H1 (cell line): ENCODE measurements at regions not wholly inside any gene's neighbourhood (a gene's known extent, or its start where the extent isn't known, plus 50 kb on each side); places are given as distances from the start of the nearest gene placed in this dataset.

Experiments used
- CTCF ChIA-PET: fragments of 300-600 bp; sonication (Branson Sonifier 250); formaldehyde crosslinking; loops from one replicate; lab custom pipeline; 2021; ENCODE audit not compliant: partially characterized antibody; lab: Charles Lee
- POLR2A ChIA-PET: fragments of 300-600 bp; sonication (Branson Sonifier 250); formaldehyde crosslinking; loops from one replicate; lab custom pipeline; 2021; ENCODE audit warnings: inconsistent platforms; ENCODE audit not compliant: partially characterized antibody; lab: Charles Lee
- DNase-seq, 2 experiments: peaks; one replicate each; pipeline versions ENCODE4 v3.0.0 to v3.0.0-alpha.2; 2010 to 2022; ENCODE audit warnings: low spot score in 2 of 2, low read depth in 1 of 2, mixed read lengths in 1 of 2
- FAIRE-seq: peaks from 2 replicates; lab custom pipeline; 2011; peaks lifted over from hg19 to GRCh38; lab: Jason Lieb, UNC
- H2AFZ ChIP-seq: 2 replicates; pipeline ENCODE4 v1.8.1; 2012; ENCODE audit warnings: low read length, inconsistent platforms
- H2AK5ac ChIP-seq: 2 replicates; pipeline ENCODE4 v1.6.1; 2013; ENCODE audit warnings: low read depth, low read length
- H2BK120ac ChIP-seq: replicated peaks from 2 replicates; pipeline ENCODE3; 2013; ENCODE audit warnings: low read depth, low read length, inconsistent platforms
- H2BK12ac ChIP-seq: 2 replicates; pipeline ENCODE4 v1.6.1; 2013; ENCODE audit warnings: low read depth, low read length
- H2BK15ac ChIP-seq: 2 replicates; pipeline ENCODE4 v1.6.1; 2013; ENCODE audit warnings: low read length
- H2BK20ac ChIP-seq: 2 replicates; pipeline ENCODE4 v1.6.1; 2013; ENCODE audit warnings: low read length
- H2BK5ac ChIP-seq: 2 replicates; pipeline ENCODE4 v1.6.1; 2013; ENCODE audit warnings: low read depth, low read length
- H3K14ac ChIP-seq: 2 replicates; pipeline ENCODE4 v1.6.1; 2013; ENCODE audit warnings: inconsistent platforms; ENCODE audit not compliant: insufficient read length
- H3K18ac ChIP-seq: 2 replicates; pipeline ENCODE4 v1.6.1; 2013; ENCODE audit warnings: low read length; ENCODE audit errors: extremely low read depth
- H3K23ac ChIP-seq: 2 replicates; pipeline ENCODE4 v1.6.1; 2013; ENCODE audit warnings: inconsistent platforms; ENCODE audit not compliant: insufficient read length
- H3K23me2 ChIP-seq: 2 replicates; pipeline ENCODE4 v1.6.1; 2013; ENCODE audit warnings: low read depth, low read length
- H3K27ac ChIP-seq: 2 replicates; pipeline ENCODE4 v1.6.1; 2011; ENCODE audit warnings: low read depth, low read length, inconsistent platforms
- H3K27me3 ChIP-seq, 4 experiments: replicated peaks in 1 of 4; 1 replicate in 1 of 4; 2 replicates in 3 of 4; pipeline versions ENCODE4 v1.6.1 to v1.8.1; 2011 to 2013; ENCODE audit warnings: low read length in 3 of 4, mild to moderate bottlenecking in 3 of 4, inconsistent platforms in 2 of 4, mixed read lengths in 2 of 4, moderate library complexity in 1 of 4; ENCODE audit not compliant: control insufficient read depth in 3 of 4, insufficient read depth in 3 of 4; ENCODE audit errors: extremely low read depth in 1 of 4
- H3K36me3 ChIP-seq, 4 experiments: 2 replicates each; pipeline versions ENCODE4 v1.6.1 to v1.8.1; 2011 to 2013; ENCODE audit warnings: mild to moderate bottlenecking in 4 of 4, low read length in 3 of 4, moderate library complexity in 2 of 4, control low read depth in 1 of 4, inconsistent platforms in 1 of 4; ENCODE audit not compliant: insufficient read depth in 4 of 4, control insufficient read depth in 2 of 4
- H3K4ac ChIP-seq: replicated peaks from 2 replicates; pipeline ENCODE3; 2013; ENCODE audit warnings: low read length, low read depth, mixed read lengths, inconsistent platforms; ENCODE audit not compliant: insufficient read length
- H3K4me1 ChIP-seq, 4 experiments: replicated peaks in 1 of 4; 1 replicate in 1 of 4; 2 replicates in 3 of 4; pipeline versions ENCODE4 v1.6.1 to v1.8.1; 2011 to 2013; ENCODE audit warnings: low read length in 3 of 4, inconsistent platforms in 2 of 4, mixed read lengths in 1 of 4; ENCODE audit not compliant: insufficient read depth in 4 of 4, control insufficient read depth in 3 of 4
- H3K4me2 ChIP-seq, 2 experiments: 2 replicates each; pipeline versions ENCODE4 v1.6.1 to v1.8.1; 2011 to 2013; ENCODE audit warnings: low read depth in 2 of 2, low read length in 2 of 2, control low read depth in 1 of 2, inconsistent platforms in 1 of 2, mild to moderate bottlenecking in 1 of 2; ENCODE audit not compliant: insufficient read depth in 1 of 2
- H3K4me3 ChIP-seq, 4 experiments: fragments of 200-600, 300-600 bp in 1 of 4; sonication (generic), shearing (Covaris generic), sonication (Bioruptor Twin) in 1 of 4; 2 replicates each; pipeline versions ENCODE4 v1.5.1 to v1.8.1; 2011 to 2016; ENCODE audit warnings: low read length in 4 of 4, low read depth in 3 of 4, control low read depth in 2 of 4, inconsistent platforms in 2 of 4, mild to moderate bottlenecking in 2 of 4, mixed read lengths in 1 of 4, moderate library complexity in 1 of 4; ENCODE audit not compliant: insufficient read depth in 2 of 4; ENCODE audit errors: extremely low read depth in 1 of 4
- H3K56ac ChIP-seq: replicated peaks from 2 replicates; pipeline ENCODE3; 2013; ENCODE audit warnings: low read depth, mild to moderate bottlenecking, mixed read lengths, low read length, inconsistent platforms; ENCODE audit not compliant: insufficient read length
- H3K79me1 ChIP-seq: 2 replicates; pipeline ENCODE4 v1.6.1; 2013; ENCODE audit warnings: low read depth, low read length, control low read depth
- H3K79me2 ChIP-seq, 2 experiments: 2 replicates each; pipeline versions ENCODE4 v1.6.1 to v1.8.1; 2012 to 2013; ENCODE audit warnings: low read length in 2 of 2, mild to moderate bottlenecking in 2 of 2, inconsistent platforms in 1 of 2; ENCODE audit not compliant: insufficient read depth in 2 of 2, control insufficient read depth in 1 of 2
- H3K9ac ChIP-seq, 4 experiments: replicated peaks in 1 of 4; 1 replicate in 1 of 4; 2 replicates in 3 of 4; pipeline versions ENCODE4 v1.6.1 to v1.8.1; 2011 to 2013; ENCODE audit warnings: low read depth in 3 of 4, low read length in 3 of 4, control low read depth in 2 of 4, mild to moderate bottlenecking in 2 of 4, moderate library complexity in 2 of 4, inconsistent platforms in 1 of 4; ENCODE audit errors: extremely low read depth in 1 of 4
- H3K9me3 ChIP-seq, 2 experiments: 2 replicates each; pipeline versions ENCODE4 v1.6.1 to v1.8.1; 2012 to 2013; ENCODE audit warnings: mild to moderate bottlenecking in 2 of 2, moderate library complexity in 2 of 2, control low read depth in 1 of 2, inconsistent platforms in 1 of 2, low read depth in 1 of 2, low read length in 1 of 2, mixed read lengths in 1 of 2; ENCODE audit not compliant: insufficient read depth in 2 of 2
- H4K20me1 ChIP-seq, 2 experiments: replicated peaks in 1 of 2; 2 replicates each; pipeline versions ENCODE3 to v1.8.1; 2011 to 2013; ENCODE audit warnings: inconsistent platforms in 2 of 2, low read length in 2 of 2, mild to moderate bottlenecking in 1 of 2; ENCODE audit not compliant: insufficient read depth in 2 of 2, control insufficient read depth in 1 of 2
- H4K5ac ChIP-seq: 2 replicates; pipeline ENCODE4 v1.6.1; 2013; ENCODE audit warnings: low read length, low read depth, mixed read lengths, inconsistent platforms; ENCODE audit not compliant: insufficient read length
- H4K8ac ChIP-seq: 2 replicates; pipeline ENCODE4 v1.8.0; 2013; ENCODE audit warnings: mild to moderate bottlenecking, moderate library complexity, low read length, inconsistent platforms; ENCODE audit not compliant: insufficient read depth; ENCODE audit errors: extremely low read depth
- H4K91ac ChIP-seq: replicated peaks from 2 replicates; pipeline ENCODE3; 2013; ENCODE audit warnings: low read length, mixed read lengths, inconsistent platforms; ENCODE audit not compliant: insufficient read length
- CTCF ChIP-seq, 3 experiments: IDR thresholded peaks; 1 replicate in 2 of 3; 2 replicates in 1 of 3; pipeline versions ENCODE4 v1.5.1 to v1.6.1; 2011; ENCODE audit warnings: low read length in 3 of 3, mild to moderate bottlenecking in 3 of 3, inconsistent platforms in 2 of 3, low read depth in 1 of 3, moderate library complexity in 1 of 3; ENCODE audit not compliant: insufficient read depth in 1 of 3; ENCODE audit errors: control extremely low read depth in 1 of 3
- EZH2 ChIP-seq: fragments of 200-600 bp; sonication (generic); IDR thresholded peaks from 2 replicates; pipeline ENCODE4 v1.7.1; 2012; ENCODE audit warnings: low read depth, mild to moderate bottlenecking, moderate library complexity, low read length, inconsistent platforms; ENCODE audit not compliant: severe bottlenecking
- JUND ChIP-seq: IDR thresholded peaks from 2 replicates; pipeline ENCODE4 v1.6.1; 2011; ENCODE audit warnings: mild to moderate bottlenecking, improper control_type of control experiment, low read length
- MAX ChIP-seq: IDR thresholded peaks from 2 replicates; pipeline ENCODE4 v1.6.1; 2012; ENCODE audit warnings: inconsistent platforms
- WGBS, 2 experiments: shearing (Covaris generic) in 1 of 2; methylation state at CpG; one replicate each; pipeline versions ENCODE4 v1.1.6 to v1.1.7; 2013 to 2015; ENCODE audit warnings: low lambda C conversion rate in 2 of 2, mixed read lengths in 2 of 2, inconsistent platforms in 1 of 2, low coverage in 1 of 2, missing lambda C conversion rate in 1 of 2; ENCODE audit not compliant: insufficient replicate concordance in 2 of 2, insufficient coverage in 1 of 2, insufficient read length in 1 of 2; ENCODE audit errors: extremely low coverage in 1 of 2, missing lambda C conversion rate in 1 of 2; 5-methylcytosine and 5-hydroxymethylcytosine counted together

GRCh38 chr12:75715682-75716081, 204.3 kb upstream of the KRR1 start:
- 89% methylated on average over 6 of the region's 6 CpGs; no CpG with 5 or more reads in 1 of the 2 experiments for WGBS, 2 experiments
- Histone ChIP-seq H2BK12ac (no peak overlapping the region), H2BK120ac (no peak overlapping the region), H4K5ac (no peak overlapping the region), H3K79me1 (no peaks in the 10 kb centered on the region), H3K9ac (no peak overlapping the region), H3K23ac (no peak overlapping the region), H3K4me1 (peaks cover 0 to 7% (median 6%) of the 10 kb centered on the region in 4 experiments; a peak in 3 of 7 replicates), H3K79me2 (no peaks in the 10 kb centered on the region), H2AFZ (no peak overlapping the region), H3K56ac (no peak overlapping the region), H3K14ac (no peak overlapping the region), H3K23me2 (no peaks in the 10 kb centered on the region), H3K4ac (no peak overlapping the region), H3K9me3 (no peaks in the 10 kb centered on the region), H4K20me1 (no peaks in the 10 kb centered on the region), H2BK15ac (no peak overlapping the region), H3K36me3 (no peaks in the 10 kb centered on the region), H3K27me3 (no peaks in the 10 kb centered on the region; a peak in 1 of 7 replicates), H3K27ac (no peak overlapping the region), H3K18ac (no peak overlapping the region), H2AK5ac (no peak overlapping the region), H3K4me3 (no peak overlapping the region), H2BK5ac (no peak overlapping the region), H4K8ac (no peak overlapping the region), H4K91ac (no peak overlapping the region), H2BK20ac (no peak overlapping the region), H3K4me2 (no peak overlapping the region)
- DNase-seq (no peak), FAIRE-seq (no peak)
- CTCF ChIA-PET = interaction anchor here (0.8 to 2.0 kb wide), 2 partner anchors 189 to 316 kb away, joined by 3 to 6 read pairs; partner anchors contain the start of gene PHLDA1
- POLR2A ChIA-PET = no interaction called here
- TF ChIP-seq CTCF (IDR thresholded peaks at IDR 0.05; ENCODE audit: control extremely low read depth in 1 of 3, insufficient read depth in 1 of 3, low read depth in 1 of 3, low read length in 3 of 3) (no peak), EZH2 (no peak), MAX (no peak), JUND (no peak)
